ENCODE measurements at regions not wholly inside any gene's neighbourhood (a gene's known extent, or its start where the extent isn't known, plus 50 kb on each side); places are given as distances from the start of the nearest gene placed in this dataset.

- TF ChIP-seq CTCF (conservative IDR thresholded peaks at IDR 0.05; ENCODE audit: low read length) (no peak), EZH2phosphoT487 (IDR thresholded peaks at IDR 0.05; ENCODE audit: borderline replicate concordance, low read depth, low read length) (no peak)
Observed at GRCh38 chr4:102438396-102439235, 62.5 kb upstream of the NFKB1 start.
